ENCODE measurements at regions not wholly inside any gene's neighbourhood (a gene's known extent, or its start where the extent isn't known, plus 50 kb on each side); places are given as distances from the start of the nearest gene placed in this dataset.
"Not testable (repeated sequence)": the region's sequence is repeated elsewhere in the genome, so short reads cannot be mapped to it uniquely, and the experiment has no call there.

GRCh38 chr18:7178568-7178967 lies 52.3 kb upstream of the LRRC30 start:
- not testable (repeated sequence) for H3K4me1 ChIP-seq (ENCODE audit: control insufficient read depth, insufficient read depth, low read length); H3K36me3 ChIP-seq (ENCODE audit: control insufficient read depth in 2 of 2, insufficient read depth in 1 of 2, low read length in 2 of 2); H3K9me3 ChIP-seq (ENCODE audit: control insufficient read depth, insufficient read depth, low read depth, low read length); H3K27ac ChIP-seq (ENCODE audit: extremely low read depth, low read depth, low read length); H3K4me3 ChIP-seq (ENCODE audit: low read depth, low read length)
- ChIA-PET POLR2A (interaction anchor here (2.1 kb wide), 1 partner anchor 140 kb away, joined by 12 read pairs; no protein-coding TSS in a partner anchor), CTCF (interaction anchor here (1.1 to 7.2 kb wide), 6 partner anchors 12 to 190 kb away, joined by 3 to 164 read pairs (median 10); no protein-coding TSS in a partner anchor)

- no peaks in the 10 kb centered on the region for H3K9me3 ChIP-seq (ENCODE audit: control insufficient read depth, insufficient read depth, low read depth, low read length)
- TF ChIP-seq ZNF549 (tag by site-specific recombination; IDR thresholded peaks at IDR 0.05) = no peak
- peak; percentile 10 for TF ChIP-seq PRDM1 (tag by site-specific recombination; IDR thresholded peaks at IDR 0.05)
- peak; percentile 35; the same call in 1 of the 2 replicates for TF ChIP-seq ZSCAN30 (tag by site-specific recombination; IDR thresholded peaks at IDR 0.05)
- TF ChIP-seq ZNF830 (tag by site-specific recombination; IDR thresholded peaks at IDR 0.05; ENCODE audit: low read depth) = no peak
- TF ChIP-seq CTCF (tag by site-specific recombination; IDR thresholded peaks at IDR 0.05) = peak; percentile 44; the same call in 1 of the 2 replicates
- 0 out of 2 replicates have a peak, but pooled peaks have one; percentile 49 for TF ChIP-seq GFI1B (tag by site-specific recombination; IDR thresholded peaks at IDR 0.05)
- no peak for TF ChIP-seq ZNF488 (tag by site-specific recombination; IDR thresholded peaks at IDR 0.05)
- TF ChIP-seq ZNF10 (tag by site-specific recombination; IDR thresholded peaks at IDR 0.05) = no peak
- no peak for TF ChIP-seq ZNF548 (tag by site-specific recombination; IDR thresholded peaks at IDR 0.05)
- TF ChIP-seq ZNF654 (tag by site-specific recombination; IDR thresholded peaks at IDR 0.05; ENCODE audit: low read depth) = peak; percentile 80
- TF ChIP-seq ZFP41 (tag by site-specific recombination; IDR thresholded peaks at IDR 0.05; ENCODE audit: borderline replicate concordance) = no peak
- no peak for TF ChIP-seq ZNF302 (tag by site-specific recombination; IDR thresholded peaks at IDR 0.05; ENCODE audit: low read depth)
- no peak for TF ChIP-seq KLF16 (tag by site-specific recombination; IDR thresholded peaks at IDR 0.05)
- TF ChIP-seq ZNF140 (tag by site-specific recombination; IDR thresholded peaks at IDR 0.05) = no peak
- H3K4me3 ChIP-seq (ENCODE audit: low read depth, low read length) = no peak overlapping the region
- POLR2A ChIA-PET = interaction anchor here (2.1 kb wide), 1 partner anchor 139 kb away, joined by 12 read pairs; no protein-coding TSS in a partner anchor
- H3K4me1 ChIP-seq (ENCODE audit: control insufficient read depth, insufficient read depth, low read length) = no peaks in the 10 kb centered on the region
- H3K27ac ChIP-seq (ENCODE audit: extremely low read depth, low read depth, low read length) = no peak overlapping the region
- CTCF ChIA-PET = interaction anchor here (0.6 to 7.2 kb wide), 50 partner anchors 11 to 1213 kb away, joined by 3 to 164 read pairs (median 4); no protein-coding TSS in a partner anchor
- H3K36me3 ChIP-seq (ENCODE audit: control insufficient read depth in 2 of 2, insufficient read depth in 1 of 2, low read length in 2 of 2) = no peaks in the 10 kb centered on the region
Measured at GRCh38 chr18:7177116-7177744, 53.7 kb upstream of the LRRC30 start.

- CTCF ChIA-PET = interaction anchor here (1.0 to 7.2 kb wide), 9 partner anchors 9 to 631 kb away, joined by 3 to 164 read pairs (median 3); no protein-coding TSS in a partner anchor
- Histone ChIP-seq H3K4me3 (ENCODE audit: low read depth, low read length) (no peak overlapping the region), H3K27ac (ENCODE audit: extremely low read depth, low read depth, low read length) (no peak overlapping the region), H3K9me3 (ENCODE audit: control insufficient read depth, insufficient read depth, low read depth, low read length) (no peaks in the 10 kb centered on the region), H3K4me1 (ENCODE audit: control insufficient read depth, insufficient read depth, low read length) (no peaks in the 10 kb centered on the region), H3K36me3 (ENCODE audit: control insufficient read depth in 2 of 2, insufficient read depth in 1 of 2, low read length in 2 of 2) (no peaks in the 10 kb centered on the region)
- POLR2A ChIA-PET = no interaction called here
- TF ChIP-seq ZNF777 (tag by site-specific recombination; IDR thresholded peaks at IDR 0.05; ENCODE audit: borderline replicate concordance) = no peak
- TF ChIP-seq ZNF416 (tag by site-specific recombination; IDR thresholded peaks at IDR 0.05) = no peak
- peak; percentile 9; the same call in 1 of the 2 replicates for TF ChIP-seq ZNF654 (tag by site-specific recombination; IDR thresholded peaks at IDR 0.05; ENCODE audit: low read depth)
- TF ChIP-seq ZBTB20 (tag by site-specific recombination; IDR thresholded peaks at IDR 0.05) = no peak
- no peak for TF ChIP-seq ZSCAN4 (tag by site-specific recombination; IDR thresholded peaks at IDR 0.05)
- no peak for TF ChIP-seq ZNF404 (tag by site-specific recombination; IDR thresholded peaks at IDR 0.05)
- no peak for TF ChIP-seq ZNF449 (tag by site-specific recombination; IDR thresholded peaks at IDR 0.05)
- no peak for TF ChIP-seq ZNF555 (tag by site-specific recombination; conservative IDR thresholded peaks at IDR 0.05)
- TF ChIP-seq ZNF155 (tag by site-specific recombination; IDR thresholded peaks at IDR 0.05) = no peak
- TF ChIP-seq ZNF707 (tag by site-specific recombination; IDR thresholded peaks at IDR 0.05) = no peak
- TF ChIP-seq ZNF48 (tag by site-specific recombination; IDR thresholded peaks at IDR 0.05) = no peak
- no peak for TF ChIP-seq ZNF37A (tag by site-specific recombination; IDR thresholded peaks at IDR 0.05)
Measured at GRCh38 chr18:7174344-7175095, 56.4 kb upstream of the LRRC30 start.

All from HEK293 (cell line).